ENCODE measurements at regions not wholly inside any gene's neighbourhood (a gene's known extent, or its start where the extent isn't known, plus 50 kb on each side); places are given as distances from the start of the nearest gene placed in this dataset.

DNA sequence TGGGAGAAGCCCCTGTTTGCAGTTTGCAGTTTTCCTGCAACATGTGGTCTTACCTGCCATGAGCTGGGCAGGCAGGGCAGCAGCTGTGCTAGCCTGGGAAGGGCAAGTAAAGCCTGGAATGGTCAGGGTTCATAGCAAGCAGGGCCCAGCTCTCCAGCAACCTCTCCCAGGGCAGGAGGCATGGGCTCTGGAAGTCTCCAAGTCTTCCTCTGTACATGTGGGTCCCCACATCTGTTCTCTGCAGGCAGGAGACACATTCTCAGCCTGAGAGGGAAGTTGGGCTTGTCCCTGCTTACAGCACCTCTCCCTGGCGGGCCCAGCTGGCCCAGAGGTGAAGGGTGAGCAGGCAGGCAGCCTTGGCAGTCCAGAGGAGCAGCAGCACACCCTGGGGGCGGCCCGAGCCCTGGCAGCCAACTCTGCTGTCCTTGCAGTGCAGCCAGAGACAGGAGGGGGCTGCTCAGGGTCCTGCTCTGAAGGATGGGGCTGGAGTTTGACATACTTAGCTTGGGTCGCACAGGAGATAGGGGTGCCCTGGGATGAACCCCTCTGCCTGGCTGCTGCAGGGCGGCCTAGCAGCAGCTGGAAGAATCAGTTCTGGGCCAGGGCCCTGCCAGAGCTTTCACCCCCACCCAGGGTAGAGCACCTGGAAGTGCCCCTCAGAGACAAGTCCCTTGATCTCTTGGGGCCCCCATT, 176.0 kb downstream of the MRPL14 start (continued):
- TF ChIP-seq LRRFIP1 (CRISPR knock-in tag; conservative IDR thresholded peaks at IDR 0.05): no peak
- no peak for TF ChIP-seq SMARCE1 (IDR thresholded peaks at IDR 0.05; ENCODE audit: borderline replicate concordance)
- no peak for TF ChIP-seq ZNF143 (CRISPR knock-in tag; IDR thresholded peaks at IDR 0.05)
- TF ChIP-seq NR2C2 (CRISPR knock-in tag; IDR thresholded peaks at IDR 0.05; ENCODE audit: borderline replicate concordance): peak; percentile 91
- peak; percentile 84 for TF ChIP-seq CBFB (CRISPR knock-in tag; IDR thresholded peaks at IDR 0.05)
- no peak for TF ChIP-seq TOPORS (CRISPR knock-in tag; IDR thresholded peaks at IDR 0.05)
- TF ChIP-seq ZNF333 (CRISPR knock-in tag; IDR thresholded peaks at IDR 0.05; ENCODE audit: borderline replicate concordance): no peak
- peak; percentile 41; the same call in 1 of the 2 replicates for TF ChIP-seq TFDP1 (CRISPR knock-in tag; IDR thresholded peaks at IDR 0.05; ENCODE audit: borderline replicate concordance)
- TF ChIP-seq ZNF317 (CRISPR knock-in tag; IDR thresholded peaks at IDR 0.05): no peak
- 0 out of 2 replicates have a peak, but pooled peaks have one; percentile 58 for TF ChIP-seq FOXK1 (CRISPR knock-in tag; IDR thresholded peaks at IDR 0.05; ENCODE audit: borderline replicate concordance, low read depth)
- TF ChIP-seq RAD21 (CRISPR knock-in tag; IDR thresholded peaks at IDR 0.05): peak; percentile 100
- TF ChIP-seq ZNF75D (CRISPR knock-in tag; IDR thresholded peaks at IDR 0.05; ENCODE audit: borderline replicate concordance): no peak
- TF ChIP-seq THYN1 (CRISPR knock-in tag; IDR thresholded peaks at IDR 0.05; ENCODE audit: borderline replicate concordance, low read depth): no peak
- peak; percentile 71; the same call in 1 of the 2 replicates for TF ChIP-seq HNRNPL (IDR thresholded peaks at IDR 0.05; ENCODE audit: low read depth, low read length)
- TF ChIP-seq MBD4 (IDR thresholded peaks at IDR 0.05; ENCODE audit: borderline replicate concordance, low read length): no peak
- TF ChIP-seq GATAD2A (CRISPR knock-in tag; IDR thresholded peaks at IDR 0.05): peak; percentile 71; the same call in 1 of the 2 replicates
- peak; percentile 69; the same call in 1 of the 2 replicates for TF ChIP-seq ZFP41 (CRISPR knock-in tag; IDR thresholded peaks at IDR 0.05; ENCODE audit: borderline replicate concordance)
- peak; percentile 48; the same call in 1 of the 2 replicates for TF ChIP-seq ELF1 (CRISPR knock-in tag; IDR thresholded peaks at IDR 0.05)
- TF ChIP-seq ZNF747 (CRISPR knock-in tag; IDR thresholded peaks at IDR 0.05; ENCODE audit: borderline replicate concordance): peak; percentile 45; the same call in 1 of the 2 replicates
- no peak; the same call in 1 of the 2 replicates for TF ChIP-seq ZNF850 (CRISPR knock-in tag; conservative IDR thresholded peaks at IDR 0.05)
- no peak for TF ChIP-seq ZBTB20 (CRISPR knock-in tag; IDR thresholded peaks at IDR 0.05; ENCODE audit: borderline replicate concordance, low read depth)
- TF ChIP-seq RBM39 (IDR thresholded peaks at IDR 0.05; ENCODE audit: low read depth, low read length, poor library complexity, severe bottlenecking): peak; percentile 62
